ENCODE measurements at regions not wholly inside any gene's neighbourhood (a gene's known extent, or its start where the extent isn't known, plus 50 kb on each side); places are given as distances from the start of the nearest gene placed in this dataset.

- H2AK5ac ChIP-seq (ENCODE audit: low read depth, low read length) = no peak overlapping the region
- no peak overlapping the region for H2BK120ac ChIP-seq (replicated peaks; ENCODE audit: low read depth, low read length)
- FAIRE-seq = no peak
- no peaks in the 10 kb centered on the region for H3K79me2 ChIP-seq (ENCODE audit: control insufficient read depth in 1 of 2, insufficient read depth in 2 of 2, low read length in 2 of 2)
- ChIA-PET POLR2A (ENCODE audit: partially characterized antibody) (no interaction called here), CTCF (ENCODE audit: partially characterized antibody) (interaction anchor here (0.5 to 1.2 kb wide), 3 partner anchors 20 to 188 kb away, joined by 3 to 5 read pairs (median 4); no protein-coding TSS in a partner anchor)
- no peak overlapping the region for H3K14ac ChIP-seq (ENCODE audit: insufficient read length)
- 86% methylated on average over 3 of the region's 3 CpGs; no CpG with 5 or more reads in 1 of the 2 experiments for WGBS, 2 experiments (ENCODE audit: extremely low coverage in 1 of 2, insufficient coverage in 1 of 2, insufficient read length in 1 of 2, insufficient replicate concordance in 2 of 2, low coverage in 1 of 2, low lambda C conversion rate in 2 of 2, missing lambda C conversion rate in 1 of 2)
- H2BK5ac ChIP-seq (ENCODE audit: low read depth, low read length) = no peak overlapping the region
- no peaks in the 10 kb centered on the region for H3K9me3 ChIP-seq (ENCODE audit: insufficient read depth in 2 of 2, low read depth in 1 of 2, low read length in 1 of 2)
- TF ChIP-seq MAFK (IDR thresholded peaks at IDR 0.05; ENCODE audit: low read depth, low read length) (no peak), PHF8 (conservative IDR thresholded peaks at IDR 0.05; ENCODE audit: low read depth, low read length) (no peak), MAX (IDR thresholded peaks at IDR 0.05) (no peak), HDAC2 (IDR thresholded peaks at IDR 0.05; ENCODE audit: borderline replicate concordance in 1 of 2, low read depth in 2 of 2, low read length in 2 of 2) (no peak), TEAD4 (IDR thresholded peaks at IDR 0.05; ENCODE audit: low read depth, low read length) (no peak), EP300 (IDR thresholded peaks at IDR 0.05; ENCODE audit: borderline replicate concordance in 1 of 2, low read depth in 2 of 2, low read length in 2 of 2) (no peak), SP2 (IDR thresholded peaks at IDR 0.05; ENCODE audit: low read length) (no peak), RNF2 (IDR thresholded peaks at IDR 0.05; ENCODE audit: borderline replicate concordance, low read depth, low read length, missing control alignments, poor library complexity, severe bottlenecking) (no peak), ASH2L (IDR thresholded peaks at IDR 0.05; ENCODE audit: low read length) (no peak), NANOG (IDR thresholded peaks at IDR 0.05; ENCODE audit: insufficient read depth, low read depth, low read length, poor library complexity, severe bottlenecking) (no peak)
- H3K27ac ChIP-seq (ENCODE audit: low read depth, low read length) = no peak overlapping the region
- no peak overlapping the region for H2AFZ ChIP-seq (ENCODE audit: low read length)
- H2BK20ac ChIP-seq (ENCODE audit: low read length) = no peak overlapping the region
- DNase-seq (ENCODE audit: low read depth in 1 of 2, low spot score in 2 of 2) = no peak
- no peak overlapping the region for H3K4me3 ChIP-seq (ENCODE audit: extremely low read depth in 1 of 4, insufficient read depth in 2 of 4, low read depth in 3 of 4, low read length in 4 of 4)
- no peaks in the 10 kb centered on the region for H3K79me1 ChIP-seq (ENCODE audit: low read depth, low read length)
- H3K23ac ChIP-seq (ENCODE audit: insufficient read length) = no peak overlapping the region
- no peaks in the 10 kb centered on the region for H3K23me2 ChIP-seq (ENCODE audit: low read depth, low read length)
- no peak overlapping the region for H3K18ac ChIP-seq (ENCODE audit: extremely low read depth, low read length)
- H4K8ac ChIP-seq (ENCODE audit: extremely low read depth, insufficient read depth, low read length) = no peak overlapping the region
- H3K36me3 ChIP-seq (ENCODE audit: control insufficient read depth in 2 of 4, insufficient read depth in 4 of 4, low read length in 3 of 4) = no peaks in the 10 kb centered on the region
- no peaks in the 10 kb centered on the region for H3K27me3 ChIP-seq (replicated peaks in 1 of 4; ENCODE audit: control insufficient read depth in 3 of 4, extremely low read depth in 1 of 4, insufficient read depth in 3 of 4, low read length in 3 of 4)
- no peak overlapping the region for H2BK15ac ChIP-seq (ENCODE audit: low read length)
- no peak overlapping the region for H3K4me2 ChIP-seq (ENCODE audit: insufficient read depth in 1 of 2, low read depth in 2 of 2, low read length in 2 of 2)
- H3K4ac ChIP-seq (replicated peaks; ENCODE audit: insufficient read length, low read depth, low read length) = no peak overlapping the region
- no peak overlapping the region for H2BK12ac ChIP-seq (ENCODE audit: low read depth, low read length)
- H3K56ac ChIP-seq (replicated peaks; ENCODE audit: insufficient read length, low read depth, low read length) = no peak overlapping the region
- no peaks in the 10 kb centered on the region for H4K20me1 ChIP-seq (replicated peaks in 1 of 2; ENCODE audit: control insufficient read depth in 1 of 2, insufficient read depth in 2 of 2, low read length in 2 of 2)
- H4K5ac ChIP-seq (ENCODE audit: insufficient read length, low read depth, low read length) = no peak overlapping the region
- H3K9ac ChIP-seq (replicated peaks in 1 of 4; ENCODE audit: extremely low read depth in 1 of 4, low read depth in 3 of 4, low read length in 3 of 4) = no peak overlapping the region
- no peak overlapping the region for H4K91ac ChIP-seq (replicated peaks; ENCODE audit: insufficient read length, low read length)
- H3K4me1 ChIP-seq (replicated peaks in 1 of 4; ENCODE audit: control insufficient read depth in 3 of 4, insufficient read depth in 4 of 4, low read length in 3 of 4) = no peaks in the 10 kb centered on the region
Observed at GRCh38 chr3:18747383-18747782, 322.2 kb upstream of the SATB1 start.

All from H1 (cell line).